Astrocyte (in vitro differentiated cells and primary cell): ENCODE measurements at regions not wholly inside any gene's neighbourhood (a gene's known extent, or its start where the extent isn't known, plus 50 kb on each side); places are given as distances from the start of the nearest gene placed in this dataset.

Experiments
- DNase-seq: peaks from one replicate; pipeline ENCODE4 v3.0.0-alpha.2; 2010; ENCODE audit warnings: low read depth
- FAIRE-seq: peaks from 2 replicates; lab custom pipeline; 2011; peaks lifted over from hg19 to GRCh38; lab: Jason Lieb, UNC
- H2AFZ ChIP-seq: 2 replicates; pipeline ENCODE4 v1.6.0; 2012; ENCODE audit warnings: low read depth, low read length, inconsistent platforms
- H3K27ac ChIP-seq: 2 replicates; pipeline ENCODE4 v1.5.1; 2011; ENCODE audit warnings: low read depth, low read length, inconsistent platforms
- H3K27me3 ChIP-seq: 2 replicates; pipeline ENCODE4 v1.6.0; 2011; ENCODE audit warnings: low read length, inconsistent platforms; ENCODE audit not compliant: insufficient read depth
- H3K36me3 ChIP-seq: 2 replicates; pipeline ENCODE4 v1.5.1; 2011; ENCODE audit warnings: low read length, inconsistent platforms; ENCODE audit not compliant: insufficient read depth
- H3K4me1 ChIP-seq: 2 replicates; pipeline ENCODE4 v1.5.1; 2011; ENCODE audit warnings: low read length, inconsistent platforms; ENCODE audit not compliant: insufficient read depth
- H3K4me2 ChIP-seq: 2 replicates; pipeline ENCODE4 v1.6.0; 2012; ENCODE audit warnings: low read length, inconsistent platforms
- H3K4me3 ChIP-seq: 2 replicates; pipeline ENCODE4 v1.5.1; 2011; ENCODE audit warnings: low read depth, mild to moderate bottlenecking, low read length, inconsistent platforms; ENCODE audit not compliant: insufficient read depth
- H3K79me2 ChIP-seq: 2 replicates; pipeline ENCODE4 v1.6.0; 2012; ENCODE audit warnings: mild to moderate bottlenecking, low read length, inconsistent platforms; ENCODE audit not compliant: insufficient read depth
- H3K9ac ChIP-seq: 2 replicates; pipeline ENCODE4 v1.6.0; 2012; ENCODE audit warnings: mild to moderate bottlenecking, low read length, inconsistent platforms
- H3K9me3 ChIP-seq: 2 replicates; pipeline ENCODE4 v1.5.1; 2012; ENCODE audit warnings: low read depth, mild to moderate bottlenecking, low read length, inconsistent platforms; ENCODE audit not compliant: insufficient read depth
- H4K20me1 ChIP-seq: 2 replicates; pipeline ENCODE4 v1.6.0; 2012; ENCODE audit warnings: low read length, inconsistent platforms; ENCODE audit not compliant: insufficient read depth
- H3K27ac Mint-ChIP-seq: one replicate; pipeline ENCODE4 v1.8.0; 2021; ENCODE audit warnings: mild to moderate bottlenecking, mixed read lengths; ENCODE audit not compliant: unreplicated experiment
- H3K27me3 Mint-ChIP-seq: one replicate; pipeline ENCODE4 v1.8.0; 2021; ENCODE audit warnings: low read depth, mixed read lengths; ENCODE audit not compliant: unreplicated experiment
- H3K36me3 Mint-ChIP-seq: one replicate; pipeline ENCODE4 v1.8.0; 2021; ENCODE audit warnings: low read depth, mixed read lengths; ENCODE audit not compliant: unreplicated experiment
- H3K4me1 Mint-ChIP-seq: one replicate; pipeline ENCODE4 v1.8.0; 2021; ENCODE audit warnings: low read depth, mixed read lengths; ENCODE audit not compliant: unreplicated experiment
- H3K4me3 Mint-ChIP-seq: one replicate; pipeline ENCODE4 v1.8.0; 2021; ENCODE audit warnings: mild to moderate bottlenecking, moderate library complexity, mixed read lengths; ENCODE audit not compliant: unreplicated experiment
- H3K9me3 Mint-ChIP-seq: one replicate; pipeline ENCODE4 v1.8.0; 2021; ENCODE audit warnings: mild to moderate bottlenecking, mixed read lengths; ENCODE audit not compliant: unreplicated experiment
- EZH2 ChIP-seq: IDR thresholded peaks from 2 replicates; pipeline ENCODE4 v1.6.1; 2012; ENCODE audit warnings: mild to moderate bottlenecking, low read length, inconsistent platforms; ENCODE audit not compliant: insufficient read depth
- TF ChIP-seq, protein P1 (sequence below): IDR thresholded peaks from 2 replicates; pipeline ENCODE4 v1.5.1; 2011; ENCODE audit warnings: low read depth, mild to moderate bottlenecking, inconsistent platforms, low read length, moderate library complexity; ENCODE audit not compliant: insufficient read depth

DNA sequence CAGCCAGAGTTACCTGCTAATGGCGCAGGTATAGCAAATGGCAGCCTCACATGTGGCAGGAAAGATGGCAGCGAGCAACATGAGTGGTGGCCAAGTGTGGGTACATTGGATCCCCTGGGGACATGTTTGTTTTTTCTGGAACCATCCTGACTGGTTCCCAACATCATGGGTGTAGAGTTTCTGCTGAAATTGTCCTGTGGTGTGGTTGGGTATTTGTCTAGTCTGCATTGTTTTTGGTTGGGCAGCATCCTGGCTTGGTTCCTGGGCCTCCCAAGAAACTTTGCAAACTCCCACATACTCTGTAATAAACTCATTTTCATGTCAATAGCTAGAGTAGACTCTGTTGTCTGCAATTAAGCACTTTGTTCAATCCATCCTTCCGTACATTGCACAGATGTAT is 282.6 kb downstream of the CDC5L start:
- Mint-ChIP-seq H3K27ac (no peak overlapping the region), H3K9me3 (peaks cover 2% of the 10 kb centered on the region), H3K4me3 (no peak overlapping the region), H3K4me1 (peaks cover 61% of the 10 kb centered on the region), H3K27me3 (no peaks in the 10 kb centered on the region), H3K36me3 (peaks cover 5% of the 10 kb centered on the region)
- peaks cover 19% of the 10 kb centered on the region for H3K4me1 ChIP-seq
- H3K4me2 ChIP-seq = no peak overlapping the region
- H4K20me1 ChIP-seq = no peaks in the 10 kb centered on the region
- H3K27me3 ChIP-seq = no peaks in the 10 kb centered on the region
- H3K4me3 ChIP-seq = no peak overlapping the region
- H2AFZ ChIP-seq = no peak overlapping the region
- no peak for DNase-seq
- H3K36me3 ChIP-seq = no peaks in the 10 kb centered on the region
- TF ChIP-seq EZH2 = no peak
- TF ChIP-seq, protein P1, sequence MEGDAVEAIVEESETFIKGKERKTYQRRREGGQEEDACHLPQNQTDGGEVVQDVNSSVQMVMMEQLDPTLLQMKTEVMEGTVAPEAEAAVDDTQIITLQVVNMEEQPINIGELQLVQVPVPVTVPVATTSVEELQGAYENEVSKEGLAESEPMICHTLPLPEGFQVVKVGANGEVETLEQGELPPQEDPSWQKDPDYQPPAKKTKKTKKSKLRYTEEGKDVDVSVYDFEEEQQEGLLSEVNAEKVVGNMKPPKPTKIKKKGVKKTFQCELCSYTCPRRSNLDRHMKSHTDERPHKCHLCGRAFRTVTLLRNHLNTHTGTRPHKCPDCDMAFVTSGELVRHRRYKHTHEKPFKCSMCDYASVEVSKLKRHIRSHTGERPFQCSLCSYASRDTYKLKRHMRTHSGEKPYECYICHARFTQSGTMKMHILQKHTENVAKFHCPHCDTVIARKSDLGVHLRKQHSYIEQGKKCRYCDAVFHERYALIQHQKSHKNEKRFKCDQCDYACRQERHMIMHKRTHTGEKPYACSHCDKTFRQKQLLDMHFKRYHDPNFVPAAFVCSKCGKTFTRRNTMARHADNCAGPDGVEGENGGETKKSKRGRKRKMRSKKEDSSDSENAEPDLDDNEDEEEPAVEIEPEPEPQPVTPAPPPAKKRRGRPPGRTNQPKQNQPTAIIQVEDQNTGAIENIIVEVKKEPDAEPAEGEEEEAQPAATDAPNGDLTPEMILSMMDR = no peak
- H3K27ac ChIP-seq = no peak overlapping the region
- FAIRE-seq = no peak
- H3K79me2 ChIP-seq = no peaks in the 10 kb centered on the region
- H3K9me3 ChIP-seq = no peaks in the 10 kb centered on the region
- no peak overlapping the region for H3K9ac ChIP-seq

DNA sequence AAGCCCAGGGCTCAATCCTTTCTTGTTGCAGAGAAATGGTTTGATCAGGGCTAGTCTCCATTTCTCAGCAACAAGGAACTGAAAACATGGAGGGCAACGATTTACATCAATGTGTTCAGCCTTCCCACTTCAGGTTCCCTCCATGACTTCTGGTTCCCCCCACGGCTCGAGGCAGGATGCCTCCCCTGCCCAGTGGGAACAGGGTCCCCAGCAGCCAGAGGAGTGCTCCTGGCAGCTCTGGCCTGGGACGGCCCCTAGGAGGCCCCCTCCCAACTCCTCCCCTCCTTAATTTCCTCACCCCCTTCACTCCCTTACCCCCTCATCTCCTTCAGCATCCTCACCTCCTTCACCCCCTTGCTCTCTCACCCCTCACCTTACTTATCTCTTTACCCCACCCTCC is 283.8 kb downstream of the CDC5L start:
- H2AFZ ChIP-seq = no peak overlapping the region

DNA sequence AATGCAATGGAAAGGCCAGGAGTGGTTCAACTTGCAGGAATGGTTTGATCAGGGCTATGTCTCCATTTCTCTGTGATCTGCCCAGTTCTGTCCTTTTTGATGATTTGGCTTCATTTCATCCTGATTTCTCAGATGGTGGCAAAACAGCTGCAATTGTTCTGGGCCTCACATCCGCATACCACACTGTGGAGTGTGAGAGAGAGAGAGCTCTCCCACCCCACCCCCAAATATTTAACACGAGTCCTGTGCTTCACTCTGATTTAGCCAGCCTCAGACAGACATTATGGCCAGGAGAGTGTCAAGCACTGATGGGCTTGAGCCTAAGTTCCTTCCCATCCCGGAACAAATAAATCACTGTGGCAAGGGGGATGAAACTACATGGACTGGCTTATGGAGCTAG is 284.6 kb downstream of the CDC5L start:
- FAIRE-seq (no peak), DNase-seq (no peak)
- Histone ChIP-seq H3K4me3 (no peak overlapping the region), H3K9me3 (no peaks in the 10 kb centered on the region), H3K36me3 (no peaks in the 10 kb centered on the region), H3K27ac (no peak overlapping the region), H3K4me2 (no peak overlapping the region), H2AFZ (no peak overlapping the region), H4K20me1 (no peaks in the 10 kb centered on the region), H3K79me2 (no peaks in the 10 kb centered on the region), H3K27me3 (no peaks in the 10 kb centered on the region), H3K9ac (no peak overlapping the region), H3K4me1 (peaks cover 16% of the 10 kb centered on the region)
- Mint-ChIP-seq H3K27me3 (no peaks in the 10 kb centered on the region), H3K9me3 (peaks cover 2% of the 10 kb centered on the region), H3K27ac (peak overlapping the region; percentile 92), H3K4me1 (peaks cover 45% of the 10 kb centered on the region), H3K36me3 (peaks cover 3% of the 10 kb centered on the region), H3K4me3 (no peak overlapping the region)
- no peak for TF ChIP-seq EZH2
- TF ChIP-seq, protein P1 = no peak

More for the DNA sequence above, 283.8 kb downstream of the CDC5L start:
- Histone ChIP-seq H3K4me3 (no peak overlapping the region), H3K27me3 (no peaks in the 10 kb centered on the region), H3K9me3 (no peaks in the 10 kb centered on the region), H3K36me3 (no peaks in the 10 kb centered on the region), H3K79me2 (no peaks in the 10 kb centered on the region), H3K4me2 (no peak overlapping the region), H3K27ac (no peak overlapping the region), H3K4me1 (peaks cover 19% of the 10 kb centered on the region), H3K9ac (no peak overlapping the region), H4K20me1 (no peaks in the 10 kb centered on the region)
- Mint-ChIP-seq H3K4me1 (peaks cover 52% of the 10 kb centered on the region), H3K4me3 (no peak overlapping the region), H3K9me3 (peaks cover 2% of the 10 kb centered on the region), H3K27ac (no peak overlapping the region), H3K36me3 (peaks cover 3% of the 10 kb centered on the region), H3K27me3 (no peaks in the 10 kb centered on the region)
- DNase-seq = no peak
- FAIRE-seq = no peak
- TF ChIP-seq, protein P1 = no peak
- no peak for TF ChIP-seq EZH2
